ENCODE measurements at regions not wholly inside any gene's neighbourhood (a gene's known extent, or its start where the extent isn't known, plus 50 kb on each side); places are given as distances from the start of the nearest gene placed in this dataset.

GRCh38 chr12:61161961-61162360 is 1098.2 kb upstream of the USP15 start:
- H3K4me2 ChIP-seq, result no peak overlapping the region
- no peaks in the 10 kb centered on the region for H3K36me3 ChIP-seq (ENCODE audit: insufficient read depth)
- H3K27ac ChIP-seq, result no peak overlapping the region

GRCh38 chr12:61188801-61189595 is 1071.2 kb upstream of the USP15 start:
- Histone ChIP-seq H3K36me3 (ENCODE audit: insufficient read depth) (no peaks in the 10 kb centered on the region), H3K4me2 (no peak overlapping the region), H4K20me1 (ENCODE audit: insufficient read depth) (no peaks in the 10 kb centered on the region), H3K4me1 (ENCODE audit: low read depth, poor library complexity, severe bottlenecking) (no peaks in the 10 kb centered on the region), H3K27me3 (ENCODE audit: insufficient read depth, low read depth) (no peaks in the 10 kb centered on the region), H2AFZ (ENCODE audit: low read depth) (no peak overlapping the region), H3K79me2 (ENCODE audit: insufficient read depth, low read depth) (no peaks in the 10 kb centered on the region), H3K9ac (no peak overlapping the region), H3K4me3 (IDR thresholded peaks at IDR 0.05; ENCODE audit: insufficient read depth, low read depth, low read length) (no peak overlapping the region), H3K27ac (no peak overlapping the region)
- no peak for TF ChIP-seq CTCF (conservative IDR thresholded peaks at IDR 0.05; ENCODE audit: low read depth, low read length)

More at GRCh38 chr12:61161961-61162360, 1098.2 kb upstream of the USP15 start:
- H3K4me1 ChIP-seq (ENCODE audit: low read depth, poor library complexity, severe bottlenecking), result no peaks in the 10 kb centered on the region
- H3K27me3 ChIP-seq (ENCODE audit: insufficient read depth, low read depth), result no peaks in the 10 kb centered on the region
- H3K9ac ChIP-seq, result no peak overlapping the region
- no peak overlapping the region for H2AFZ ChIP-seq (ENCODE audit: low read depth)
- no peaks in the 10 kb centered on the region for H4K20me1 ChIP-seq (ENCODE audit: insufficient read depth)
- no peak for TF ChIP-seq CTCF (conservative IDR thresholded peaks at IDR 0.05; ENCODE audit: low read depth, low read length)
- no peak overlapping the region for H3K4me3 ChIP-seq (IDR thresholded peaks at IDR 0.05; ENCODE audit: insufficient read depth, low read depth, low read length)
- H3K79me2 ChIP-seq (ENCODE audit: insufficient read depth, low read depth), result no peaks in the 10 kb centered on the region

- H3K27ac ChIP-seq, result no peak overlapping the region
- no peak for TF ChIP-seq CTCF (conservative IDR thresholded peaks at IDR 0.05; ENCODE audit: low read depth, low read length)
- no peaks in the 10 kb centered on the region for H3K79me2 ChIP-seq (ENCODE audit: insufficient read depth, low read depth)
- no peak overlapping the region for H2AFZ ChIP-seq (ENCODE audit: low read depth)
- no peaks in the 10 kb centered on the region for H3K4me1 ChIP-seq (ENCODE audit: low read depth, poor library complexity, severe bottlenecking)
- H3K9ac ChIP-seq, result no peak overlapping the region
- H3K4me3 ChIP-seq (IDR thresholded peaks at IDR 0.05; ENCODE audit: insufficient read depth, low read depth, low read length), result no peak overlapping the region
- H3K4me2 ChIP-seq, result no peak overlapping the region
- H3K36me3 ChIP-seq (ENCODE audit: insufficient read depth), result no peaks in the 10 kb centered on the region
- H4K20me1 ChIP-seq (ENCODE audit: insufficient read depth), result no peaks in the 10 kb centered on the region
- H3K27me3 ChIP-seq (ENCODE audit: insufficient read depth, low read depth), result no peaks in the 10 kb centered on the region
Measured at GRCh38 chr12:61213646-61214045, 1046.6 kb upstream of the USP15 start.

- no peak for TF ChIP-seq CTCF (conservative IDR thresholded peaks at IDR 0.05; ENCODE audit: low read depth, low read length)
- H3K4me1 ChIP-seq (ENCODE audit: low read depth, poor library complexity, severe bottlenecking), result no peaks in the 10 kb centered on the region
- no peaks in the 10 kb centered on the region for H3K27me3 ChIP-seq (ENCODE audit: insufficient read depth, low read depth)
- H4K20me1 ChIP-seq (ENCODE audit: insufficient read depth), result no peaks in the 10 kb centered on the region
- H3K9ac ChIP-seq, result no peak overlapping the region
- no peaks in the 10 kb centered on the region for H3K79me2 ChIP-seq (ENCODE audit: insufficient read depth, low read depth)
- no peak overlapping the region for H2AFZ ChIP-seq (ENCODE audit: low read depth)
- no peak overlapping the region for H3K4me3 ChIP-seq (IDR thresholded peaks at IDR 0.05; ENCODE audit: insufficient read depth, low read depth, low read length)
- no peak overlapping the region for H3K27ac ChIP-seq
- H3K36me3 ChIP-seq (ENCODE audit: insufficient read depth), result no peaks in the 10 kb centered on the region
- no peak overlapping the region for H3K4me2 ChIP-seq
Measured at GRCh38 chr12:61220337-61220736, 1039.9 kb upstream of the USP15 start.
